ENCODE measurements at regions not wholly inside any gene's neighbourhood (a gene's known extent, or its start where the extent isn't known, plus 50 kb on each side); places are given as distances from the start of the nearest gene placed in this dataset.

DNA sequence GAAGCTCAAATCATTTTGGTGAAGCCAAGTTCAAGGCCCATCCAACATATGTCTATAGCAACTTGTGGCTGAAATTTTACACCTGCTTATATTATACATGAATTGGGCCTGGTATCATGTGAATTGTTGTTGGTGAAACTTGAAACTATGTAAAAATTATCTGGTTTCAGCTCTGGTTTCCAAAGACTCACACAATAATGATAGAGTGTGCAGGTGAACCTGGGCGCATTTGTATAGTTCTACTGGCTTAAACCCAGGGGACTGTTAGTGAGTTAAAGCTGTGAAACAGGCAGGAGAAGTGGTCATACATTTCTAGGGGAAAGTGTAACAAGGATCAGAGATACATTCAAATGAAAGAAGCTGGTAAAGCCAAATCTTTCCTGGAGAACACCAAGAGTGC is 627.3 kb downstream of the METTL15 start:
- TF ChIP-seq CTCF (IDR thresholded peaks at IDR 0.05; ENCODE audit: insufficient read depth, low read length) (no peak), POLR2AphosphoS5 (IDR thresholded peaks at IDR 0.05; ENCODE audit: low read depth) (no peak), GABPA (IDR thresholded peaks at IDR 0.05; ENCODE audit: low read depth) (no peak)
- TF ChIP-seq, protein P1, sequence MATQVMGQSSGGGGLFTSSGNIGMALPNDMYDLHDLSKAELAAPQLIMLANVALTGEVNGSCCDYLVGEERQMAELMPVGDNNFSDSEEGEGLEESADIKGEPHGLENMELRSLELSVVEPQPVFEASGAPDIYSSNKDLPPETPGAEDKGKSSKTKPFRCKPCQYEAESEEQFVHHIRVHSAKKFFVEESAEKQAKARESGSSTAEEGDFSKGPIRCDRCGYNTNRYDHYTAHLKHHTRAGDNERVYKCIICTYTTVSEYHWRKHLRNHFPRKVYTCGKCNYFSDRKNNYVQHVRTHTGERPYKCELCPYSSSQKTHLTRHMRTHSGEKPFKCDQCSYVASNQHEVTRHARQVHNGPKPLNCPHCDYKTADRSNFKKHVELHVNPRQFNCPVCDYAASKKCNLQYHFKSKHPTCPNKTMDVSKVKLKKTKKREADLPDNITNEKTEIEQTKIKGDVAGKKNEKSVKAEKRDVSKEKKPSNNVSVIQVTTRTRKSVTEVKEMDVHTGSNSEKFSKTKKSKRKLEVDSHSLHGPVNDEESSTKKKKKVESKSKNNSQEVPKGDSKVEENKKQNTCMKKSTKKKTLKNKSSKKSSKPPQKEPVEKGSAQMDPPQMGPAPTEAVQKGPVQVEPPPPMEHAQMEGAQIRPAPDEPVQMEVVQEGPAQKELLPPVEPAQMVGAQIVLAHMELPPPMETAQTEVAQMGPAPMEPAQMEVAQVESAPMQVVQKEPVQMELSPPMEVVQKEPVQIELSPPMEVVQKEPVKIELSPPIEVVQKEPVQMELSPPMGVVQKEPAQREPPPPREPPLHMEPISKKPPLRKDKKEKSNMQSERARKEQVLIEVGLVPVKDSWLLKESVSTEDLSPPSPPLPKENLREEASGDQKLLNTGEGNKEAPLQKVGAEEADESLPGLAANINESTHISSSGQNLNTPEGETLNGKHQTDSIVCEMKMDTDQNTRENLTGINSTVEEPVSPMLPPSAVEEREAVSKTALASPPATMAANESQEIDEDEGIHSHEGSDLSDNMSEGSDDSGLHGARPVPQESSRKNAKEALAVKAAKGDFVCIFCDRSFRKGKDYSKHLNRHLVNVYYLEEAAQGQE (IDR thresholded peaks at IDR 0.05; ENCODE audit: insufficient replicate concordance, low read depth), result no peak

All from HL-60 (cell line).